OCI-LY3 (cell line): ENCODE measurements at regions not wholly inside any gene's neighbourhood (a gene's known extent, or its start where the extent isn't known, plus 50 kb on each side); places are given as distances from the start of the nearest gene placed in this dataset.

ENCODE experiments used
- H2AFZ ChIP-seq: fragments of 200-600, 300-600 bp; shearing (Covaris generic); 2 replicates; pipeline ENCODE4 v1.6.0; 2014; ENCODE audit warnings: antibody characterized with exemption, low read depth, low read length
- H3K27ac ChIP-seq: fragments of 200-600, 300-600 bp; sonication (generic); 2 replicates; pipeline ENCODE4 v1.5.1; 2014; ENCODE audit warnings: mild to moderate bottlenecking, low read length, moderate library complexity, mixed read lengths
- H3K27me3 ChIP-seq: fragments of 200-600, 300-600 bp; sonication (generic); 2 replicates; pipeline ENCODE4 v1.6.1; 2014; ENCODE audit warnings: low read depth, low read length, mixed read lengths
- H3K36me3 ChIP-seq: fragments of 200-600, 300-600 bp; sonication (generic); replicated peaks from 2 replicates; pipeline ENCODE3; 2014; ENCODE audit warnings: low read depth, low read length, mixed read lengths
- H3K4me1 ChIP-seq: fragments of 300-600, 200-600 bp; sonication (generic); 2 replicates; pipeline ENCODE4 v1.6.1; 2014; ENCODE audit warnings: low read length, mixed read lengths
- H3K4me2 ChIP-seq: fragments of 200-600, 300-600 bp; sonication (generic); 2 replicates; pipeline ENCODE4 v1.6.1; 2014; ENCODE audit warnings: low read length, mixed read lengths
- H3K4me3 ChIP-seq: fragments of 300-600, 200-600 bp; sonication (generic); 2 replicates; pipeline ENCODE4 v1.5.1; 2014; ENCODE audit warnings: antibody characterized with exemption, mild to moderate bottlenecking, low read length, moderate library complexity
- H3K79me2 ChIP-seq: fragments of 300-600, 200-600 bp; shearing (Covaris generic); 2 replicates; pipeline ENCODE4 v1.6.1; 2014; ENCODE audit warnings: mild to moderate bottlenecking, low read length, mixed read lengths
- H3K9ac ChIP-seq: fragments of 300-600, 200-600 bp; shearing (Covaris generic); 2 replicates; pipeline ENCODE4 v1.6.0; 2014; ENCODE audit warnings: mild to moderate bottlenecking, low read length, moderate library complexity
- H3K9me3 ChIP-seq: fragments of 200-600, 300-600 bp; shearing (Covaris generic); 2 replicates; pipeline ENCODE4 v1.6.1; 2014; ENCODE audit warnings: low read length, mixed read lengths; ENCODE audit not compliant: insufficient read depth
- H4K20me1 ChIP-seq: fragments of 200-600, 300-600 bp; sonication (generic); 2 replicates; pipeline ENCODE4 v1.6.1; 2016; ENCODE audit warnings: low read length, mixed read lengths; ENCODE audit not compliant: insufficient read depth
- EZH2phosphoT487 ChIP-seq: fragments of 200-600 bp; shearing (Covaris generic); IDR thresholded peaks from 2 replicates; pipeline ENCODE4 v1.6.1; 2018; ENCODE audit warnings: antibody characterized with exemption, mixed run types, low read depth
- TF ChIP-seq, protein P1 (sequence below): fragments of 200-600, 300-600 bp; sonication (generic); IDR thresholded peaks from 2 replicates; pipeline ENCODE4 v1.5.1; 2014; ENCODE audit warnings: antibody characterized with exemption, low read length, low read depth

DNA sequence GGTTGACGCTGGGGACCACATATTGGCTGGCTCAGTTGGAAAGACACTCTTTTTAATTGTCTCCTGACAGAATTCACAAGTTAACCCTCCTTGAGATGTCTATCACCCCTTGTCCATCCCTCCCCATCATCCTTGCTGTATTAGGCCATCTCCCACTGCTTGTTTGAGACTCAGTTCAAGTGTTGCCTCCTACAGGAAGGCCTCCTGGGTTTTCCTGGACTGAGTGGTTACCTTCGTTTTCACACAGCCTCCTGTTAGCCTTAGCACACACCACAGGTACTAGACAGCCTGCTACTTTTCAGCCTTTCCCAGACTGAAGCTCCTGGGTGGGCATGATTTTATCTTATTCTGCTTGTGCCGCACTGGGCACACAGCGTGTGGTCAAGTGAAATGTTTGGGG lies 145.3 kb upstream of the STX18 start:
- peaks cover 5% of the 10 kb centered on the region for H3K36me3 ChIP-seq
- H3K79me2 ChIP-seq, result no peaks in the 10 kb centered on the region
- 0 out of 2 replicates have a peak, but pooled peaks cover 2% of the 10 kb centered on the region for H3K27me3 ChIP-seq
- H4K20me1 ChIP-seq, result peaks cover 19% of the 10 kb centered on the region; the same call in 1 of the 2 replicates
- no peak overlapping the region for H3K27ac ChIP-seq
- H3K4me3 ChIP-seq, result no peak overlapping the region
- no peak overlapping the region for H2AFZ ChIP-seq
- TF ChIP-seq, protein P1, sequence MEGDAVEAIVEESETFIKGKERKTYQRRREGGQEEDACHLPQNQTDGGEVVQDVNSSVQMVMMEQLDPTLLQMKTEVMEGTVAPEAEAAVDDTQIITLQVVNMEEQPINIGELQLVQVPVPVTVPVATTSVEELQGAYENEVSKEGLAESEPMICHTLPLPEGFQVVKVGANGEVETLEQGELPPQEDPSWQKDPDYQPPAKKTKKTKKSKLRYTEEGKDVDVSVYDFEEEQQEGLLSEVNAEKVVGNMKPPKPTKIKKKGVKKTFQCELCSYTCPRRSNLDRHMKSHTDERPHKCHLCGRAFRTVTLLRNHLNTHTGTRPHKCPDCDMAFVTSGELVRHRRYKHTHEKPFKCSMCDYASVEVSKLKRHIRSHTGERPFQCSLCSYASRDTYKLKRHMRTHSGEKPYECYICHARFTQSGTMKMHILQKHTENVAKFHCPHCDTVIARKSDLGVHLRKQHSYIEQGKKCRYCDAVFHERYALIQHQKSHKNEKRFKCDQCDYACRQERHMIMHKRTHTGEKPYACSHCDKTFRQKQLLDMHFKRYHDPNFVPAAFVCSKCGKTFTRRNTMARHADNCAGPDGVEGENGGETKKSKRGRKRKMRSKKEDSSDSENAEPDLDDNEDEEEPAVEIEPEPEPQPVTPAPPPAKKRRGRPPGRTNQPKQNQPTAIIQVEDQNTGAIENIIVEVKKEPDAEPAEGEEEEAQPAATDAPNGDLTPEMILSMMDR, result no peak
- TF ChIP-seq EZH2phosphoT487, result no peak
- H3K4me2 ChIP-seq, result no peak overlapping the region
- peaks cover 11% of the 10 kb centered on the region for H3K4me1 ChIP-seq
- H3K9me3 ChIP-seq, result no peaks in the 10 kb centered on the region
- H3K9ac ChIP-seq, result no peak overlapping the region

DNA sequence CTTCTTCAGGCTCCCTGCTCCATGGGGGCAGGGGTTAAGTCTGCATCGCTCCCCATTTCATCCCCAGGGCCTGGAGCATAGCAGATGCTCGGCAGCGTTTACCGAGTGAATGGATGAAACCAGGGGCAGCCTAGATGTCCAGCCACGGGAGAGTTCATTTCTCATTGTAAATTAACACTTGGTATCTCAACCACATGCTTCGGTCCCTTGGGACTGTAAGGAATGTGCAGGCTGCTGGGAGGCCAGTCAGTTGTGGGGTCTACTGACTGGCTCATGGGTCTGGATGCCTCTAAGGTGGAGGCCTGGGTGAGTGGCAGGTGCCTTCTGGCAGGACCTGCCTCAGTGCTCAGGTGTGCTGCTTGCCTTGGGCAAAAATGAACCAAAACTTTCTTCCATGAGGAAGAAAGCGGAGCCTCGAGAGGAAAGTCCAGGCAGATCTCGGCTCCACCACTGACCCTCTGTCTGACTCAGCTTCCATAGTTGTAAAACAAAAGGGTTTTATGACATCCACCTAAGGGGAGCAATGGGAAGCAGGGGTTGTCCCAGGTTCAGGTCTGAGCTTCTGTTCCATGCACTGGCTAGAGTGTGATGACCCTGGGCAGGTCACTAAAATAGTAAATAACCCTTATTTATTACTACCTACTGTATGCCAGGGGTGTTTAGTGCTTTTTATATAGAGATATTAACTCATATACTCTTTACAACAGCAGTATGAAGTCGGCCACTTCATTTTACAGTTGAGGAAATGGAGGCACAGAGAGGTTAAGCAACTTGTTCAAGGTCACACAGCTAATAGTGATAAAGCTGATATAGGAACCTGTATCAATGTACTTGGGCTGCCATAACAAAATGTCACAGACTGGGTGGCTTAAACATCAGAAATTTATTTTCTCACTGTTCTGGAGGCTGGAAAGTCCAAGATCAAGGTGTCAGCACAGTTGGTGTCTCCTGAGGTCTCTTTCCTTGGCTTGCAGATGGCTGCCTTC lies 144.3 kb upstream of the STX18 start:
- Histone ChIP-seq H3K4me1 (peaks cover 11% of the 10 kb centered on the region), H3K4me2 (no peak overlapping the region), H2AFZ (no peak overlapping the region), H3K4me3 (no peak overlapping the region), H3K27me3 (no peaks in the 10 kb centered on the region), H3K27ac (no peak overlapping the region), H3K36me3 (peaks cover 5% of the 10 kb centered on the region), H4K20me1 (peaks cover 19% of the 10 kb centered on the region; the same call in 1 of the 2 replicates), H3K9ac (no peak overlapping the region), H3K9me3 (no peaks in the 10 kb centered on the region), H3K79me2 (no peaks in the 10 kb centered on the region)
- TF ChIP-seq, protein P1, result no peak
- TF ChIP-seq EZH2phosphoT487, result no peak

DNA sequence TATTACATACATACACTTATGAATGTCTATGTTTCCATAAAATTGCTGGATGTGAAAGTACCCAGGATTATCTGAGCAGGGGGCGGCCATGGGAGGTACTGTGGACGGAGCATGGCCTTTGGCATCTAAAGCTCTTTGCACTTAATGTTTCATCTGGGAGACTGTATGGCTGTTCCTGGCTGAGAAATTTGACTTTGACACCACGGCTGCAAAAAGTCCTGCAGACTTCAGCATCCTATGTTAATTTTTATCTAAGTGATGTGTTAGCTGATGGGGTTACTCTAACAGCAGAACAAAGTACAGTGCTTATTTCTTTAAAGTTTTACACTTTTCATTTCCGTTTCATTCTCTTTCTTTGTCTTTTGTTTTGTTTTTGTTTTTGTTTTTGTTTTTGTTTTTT lies 139.8 kb upstream of the STX18 start:
- Histone ChIP-seq H3K9me3 (no peaks in the 10 kb centered on the region), H2AFZ (no peak overlapping the region), H3K27ac (no peak overlapping the region), H3K4me3 (no peak overlapping the region), H3K36me3 (no peaks in the 10 kb centered on the region), H3K4me1 (no peaks in the 10 kb centered on the region), H3K79me2 (no peaks in the 10 kb centered on the region), H3K4me2 (no peak overlapping the region), H4K20me1 (no peaks in the 10 kb centered on the region), H3K9ac (no peak overlapping the region), H3K27me3 (no peaks in the 10 kb centered on the region)
- TF ChIP-seq, protein P1, result no peak
- TF ChIP-seq EZH2phosphoT487, result no peak

DNA sequence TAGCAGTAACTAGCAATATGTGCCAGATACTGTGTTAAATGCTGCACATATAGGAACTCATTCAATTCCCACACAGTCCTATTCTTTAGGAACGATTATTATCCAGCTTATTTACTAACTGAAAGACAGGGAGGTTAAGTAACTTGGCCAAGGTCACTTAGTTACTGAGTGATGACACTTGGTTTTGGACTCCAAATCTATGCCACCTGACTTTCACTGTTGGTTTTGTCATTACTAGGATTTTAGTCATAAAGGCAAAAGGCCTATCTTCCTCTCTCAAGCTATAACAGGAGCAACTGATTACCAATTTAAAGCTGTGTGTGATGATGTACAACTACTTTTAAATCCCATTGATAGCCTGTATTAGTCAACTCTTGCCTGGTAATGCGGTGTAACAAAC lies 138.9 kb upstream of the STX18 start:
- Histone ChIP-seq H3K27ac (no peak overlapping the region), H3K4me1 (no peaks in the 10 kb centered on the region), H3K4me3 (no peak overlapping the region), H3K4me2 (no peak overlapping the region), H3K9ac (no peak overlapping the region), H2AFZ (no peak overlapping the region), H3K9me3 (no peaks in the 10 kb centered on the region), H3K27me3 (no peaks in the 10 kb centered on the region), H4K20me1 (no peaks in the 10 kb centered on the region), H3K36me3 (no peaks in the 10 kb centered on the region), H3K79me2 (no peaks in the 10 kb centered on the region)
- no peak for TF ChIP-seq EZH2phosphoT487
- TF ChIP-seq, protein P1, result no peak
